Stimulated activated naive B cell treated with anti-CD40 and anti-IgM and Interleukin-4, amounts not matched to agents 10 μg/mL and 1 μg/mL and 100 μg/mL, for 72 hours (primary cell): ENCODE measurements at regions not wholly inside any gene's neighbourhood (a gene's known extent, or its start where the extent isn't known, plus 50 kb on each side); places are given as distances from the start of the nearest gene placed in this dataset.

Experiments
- ATAC-seq, 2 donors: fragments of 150-1000 bp; cut with Tn5 transposase; replicated peaks; 2 replicates each; pipeline ENCODE4 v1.10.0; 2021; ENCODE audit warnings: moderate library complexity in 1 of 2
- DNase-seq: peaks from one replicate; pipeline ENCODE4 v3.0.0; 2021
- H3K27ac Mint-ChIP-seq: one replicate; pipeline ENCODE4 v1.8.0; 2022; ENCODE audit warnings: mild to moderate bottlenecking, mixed read lengths
- H3K27me3 Mint-ChIP-seq, 2 donors: one replicate each; pipeline ENCODE4 v1.8.0; 2022; ENCODE audit warnings: mixed read lengths in 2 of 2
- H3K36me3 Mint-ChIP-seq, 2 donors: one replicate each; pipeline ENCODE4 v1.8.0; 2022; ENCODE audit warnings: mixed read lengths in 2 of 2, mild to moderate bottlenecking in 1 of 2
- H3K4me1 Mint-ChIP-seq, 2 donors: one replicate each; pipeline ENCODE4 v1.8.0; 2022; ENCODE audit warnings: mixed read lengths in 2 of 2, mild to moderate bottlenecking in 1 of 2
- H3K4me3 Mint-ChIP-seq, 2 donors: one replicate each; pipeline ENCODE4 v1.8.0; 2022; ENCODE audit warnings: mild to moderate bottlenecking in 2 of 2, mixed read lengths in 2 of 2, moderate library complexity in 1 of 2
- H3K9me3 Mint-ChIP-seq, 2 donors: one replicate each; pipeline ENCODE4 v1.8.0; 2022; ENCODE audit warnings: mixed read lengths in 2 of 2, mild to moderate bottlenecking in 1 of 2

DNA sequence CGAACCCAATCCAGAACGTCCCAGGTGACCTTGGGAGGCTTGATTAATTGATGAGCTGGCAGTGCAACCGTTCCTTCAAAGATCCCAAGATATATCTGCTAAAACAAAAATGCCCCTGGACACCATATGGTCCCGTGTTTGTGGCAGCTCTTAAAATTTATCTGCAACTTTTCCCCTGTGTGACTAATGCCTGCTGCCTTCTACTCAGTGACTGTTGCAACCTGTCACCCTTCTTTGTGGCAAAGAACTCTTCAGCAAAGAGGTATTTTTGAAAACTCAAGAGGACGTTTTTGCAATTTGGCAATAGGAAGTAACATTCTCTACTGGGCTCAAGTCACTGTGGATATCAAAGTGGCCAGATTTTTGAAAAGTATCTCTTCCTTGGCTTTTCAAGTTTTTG lies 75.8 kb upstream of the SOD3 start:
- Mint-ChIP-seq H3K27me3 (no peaks in the 10 kb centered on the region), H3K4me3 (no peak overlapping the region), H3K9me3 (peaks cover 11 to 16% of the 10 kb centered on the region in 2 donors), H3K4me1 (no peaks in the 10 kb centered on the region), H3K36me3 (no peaks in the 10 kb centered on the region), H3K27ac (no peak overlapping the region)
- DNase-seq: no peak
- no peak for ATAC-seq

DNA sequence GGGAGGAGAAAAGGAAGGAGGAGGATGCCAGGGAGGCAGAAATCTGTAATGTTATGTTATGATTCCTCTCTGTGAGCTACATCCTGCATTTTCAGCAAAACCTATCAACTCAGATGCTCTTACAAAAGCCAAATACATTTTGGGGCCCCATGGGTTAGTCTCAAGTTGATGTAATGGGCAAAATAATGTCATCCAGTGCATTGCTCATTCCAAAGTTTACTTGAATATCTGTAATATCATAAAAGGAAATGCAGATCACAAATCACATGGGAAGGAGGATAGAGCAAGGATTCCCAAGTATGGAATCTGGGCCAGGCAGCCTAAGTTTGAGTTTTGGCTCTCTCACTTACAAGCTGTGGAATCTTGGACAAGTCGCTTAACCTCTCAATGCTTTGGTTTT lies 74.9 kb upstream of the SOD3 start:
- no peak overlapping the region for H3K27ac Mint-ChIP-seq
- DNase-seq: no peak
- ATAC-seq: no peak
- no peaks in the 10 kb centered on the region for H3K4me1 Mint-ChIP-seq
- H3K27me3 Mint-ChIP-seq: peaks cover 0 to under 1% of the 10 kb centered on the region in 2 donors
- peaks cover 7% of the 10 kb centered on the region in 2 donors for H3K9me3 Mint-ChIP-seq
- no peak overlapping the region for H3K4me3 Mint-ChIP-seq
- H3K36me3 Mint-ChIP-seq: no peaks in the 10 kb centered on the region

DNA sequence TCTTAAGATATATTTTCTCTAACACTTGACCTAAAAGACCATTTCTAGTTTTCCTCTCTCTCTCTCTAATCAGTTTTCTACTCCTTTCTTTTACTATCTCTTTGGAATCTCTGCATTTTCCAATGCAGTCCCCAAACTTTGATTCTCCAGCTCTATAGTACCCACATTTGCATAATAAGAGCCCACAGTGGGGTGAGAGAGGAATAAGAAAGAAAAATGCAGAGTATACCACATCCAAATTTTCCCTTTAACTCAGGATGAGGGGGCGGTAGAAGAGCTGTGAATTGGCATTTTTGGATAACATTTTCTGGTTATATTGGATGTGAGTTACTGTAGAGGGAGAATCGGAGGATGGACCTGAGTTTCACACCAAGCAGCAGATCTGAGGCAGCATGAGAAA lies 74.4 kb upstream of the SOD3 start:
- Mint-ChIP-seq H3K27me3 (peaks cover 0 to 5% of the 10 kb centered on the region in 2 donors), H3K4me1 (no peaks in the 10 kb centered on the region), H3K9me3 (peaks cover 4% of the 10 kb centered on the region in 2 donors), H3K27ac (no peak overlapping the region), H3K4me3 (no peak overlapping the region), H3K36me3 (peaks cover 0 to 1% of the 10 kb centered on the region in 2 donors)
- no peak for ATAC-seq
- DNase-seq: no peak

DNA sequence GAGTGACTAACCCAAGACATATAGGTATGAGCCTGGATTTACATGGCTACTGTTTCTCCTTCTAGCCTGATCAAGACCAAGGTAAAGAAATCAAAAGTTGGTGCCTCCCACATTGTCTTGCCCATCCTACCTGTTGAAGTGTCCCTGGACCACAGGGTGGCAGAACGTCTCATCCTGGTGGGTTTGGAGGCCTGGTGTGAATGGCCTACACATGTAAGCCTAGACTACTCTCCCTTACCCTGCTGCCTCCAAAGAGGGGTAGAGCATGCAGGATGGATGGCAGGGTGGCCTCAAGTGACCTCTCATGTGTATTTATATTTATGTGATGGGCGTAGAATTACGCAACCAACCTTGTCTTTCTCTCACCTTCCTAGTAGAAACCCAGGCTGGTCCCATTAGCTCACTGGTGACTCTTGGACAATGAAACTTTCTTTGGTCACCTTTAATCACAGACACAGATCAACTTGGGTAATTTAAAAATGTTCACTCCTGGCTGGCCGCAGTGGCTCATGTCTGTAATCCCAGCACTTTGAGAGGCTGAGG lies 73.3 kb upstream of the SOD3 start:
- H3K4me1 Mint-ChIP-seq: no peaks in the 10 kb centered on the region
- H3K36me3 Mint-ChIP-seq: peaks cover 0 to 1% of the 10 kb centered on the region in 2 donors
- ATAC-seq (no peak), DNase-seq (no peak)
- no peak overlapping the region for H3K27ac Mint-ChIP-seq
- H3K9me3 Mint-ChIP-seq: peaks cover 0 to 2% of the 10 kb centered on the region in 2 donors
- H3K4me3 Mint-ChIP-seq: no peak overlapping the region
- peaks cover 0 to 5% of the 10 kb centered on the region in 2 donors for H3K27me3 Mint-ChIP-seq

DNA sequence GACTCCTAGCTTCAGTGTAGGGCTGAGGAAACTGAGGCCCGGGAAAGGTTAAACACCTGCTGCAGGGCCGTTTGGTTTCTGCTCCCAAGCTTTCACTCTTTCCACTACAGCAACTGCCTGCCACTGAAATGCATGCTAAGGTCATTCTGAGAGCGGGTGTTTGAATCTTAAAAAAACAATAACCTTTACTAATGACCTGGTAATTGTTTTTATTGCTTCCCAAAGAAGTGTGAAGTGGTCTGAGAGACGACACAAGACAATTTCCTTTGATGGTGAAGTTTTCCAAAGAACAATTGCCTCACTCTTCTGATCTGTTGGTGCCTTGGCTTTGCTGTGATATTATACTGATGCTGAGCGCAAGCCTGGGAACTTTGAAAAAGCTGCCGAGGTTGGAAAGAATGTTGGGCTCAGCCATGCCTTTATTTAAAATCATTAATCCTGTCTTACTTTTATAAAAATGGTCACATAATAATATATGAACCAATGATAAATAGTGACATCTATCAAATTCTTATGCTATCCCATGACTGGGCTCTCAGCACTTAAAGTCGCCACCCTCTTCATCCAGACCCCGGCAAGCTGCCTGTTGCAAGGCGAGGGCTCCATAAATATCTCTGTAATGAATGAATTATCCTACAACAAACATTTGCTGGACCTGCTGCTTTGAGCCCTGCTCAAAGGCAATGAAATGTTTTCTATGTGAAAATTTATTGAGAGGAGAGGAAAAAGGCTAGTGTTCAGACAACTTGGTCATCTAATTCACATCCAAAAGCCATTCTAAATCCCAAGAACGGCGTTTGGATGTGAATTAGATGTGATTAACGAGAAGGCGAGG lies 67.8 kb upstream of the SOD3 start:
- Mint-ChIP-seq H3K27ac (no peak overlapping the region), H3K4me1 (no peaks in the 10 kb centered on the region), H3K4me3 (no peak overlapping the region), H3K9me3 (no peaks in the 10 kb centered on the region), H3K36me3 (peaks cover 0 to 1% of the 10 kb centered on the region in 2 donors), H3K27me3 (peaks cover 0 to 5% of the 10 kb centered on the region in 2 donors)
- DNase-seq (no peak), ATAC-seq (no peak)

DNA sequence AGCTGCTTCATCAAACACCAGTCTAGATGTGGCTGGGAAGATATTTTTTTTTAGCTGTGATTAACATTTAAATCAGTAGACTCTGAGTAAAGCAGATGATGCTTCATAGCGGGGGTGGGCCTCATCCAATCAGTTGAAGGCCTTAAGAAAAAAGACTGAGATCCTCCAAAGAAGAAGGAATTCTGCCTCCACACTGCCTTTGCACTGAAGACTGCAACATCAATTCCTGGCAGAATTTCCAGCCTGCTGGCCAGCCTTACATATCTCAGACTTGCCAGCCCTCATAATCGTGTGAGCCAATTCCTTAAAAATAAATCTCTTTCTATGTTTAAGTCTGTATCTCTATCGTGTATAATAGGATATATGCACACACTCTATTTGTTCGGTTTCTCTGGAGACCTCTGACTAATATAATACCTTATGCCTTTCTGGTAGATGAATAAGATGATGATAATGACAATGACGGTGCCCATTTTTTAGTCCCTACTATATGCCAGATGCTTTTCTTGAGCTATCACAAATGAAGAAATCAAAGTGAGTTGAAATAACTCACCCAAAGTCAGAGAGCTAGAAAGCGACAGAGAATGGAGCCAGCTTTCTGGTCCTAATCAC lies 66.1 kb upstream of the SOD3 start:
- DNase-seq (no peak), ATAC-seq (no peak)
- H3K36me3 Mint-ChIP-seq: peaks cover 0 to 1% of the 10 kb centered on the region in 2 donors
- peaks cover 0 to 10% of the 10 kb centered on the region in 2 donors for H3K27me3 Mint-ChIP-seq
- no peak overlapping the region for H3K27ac Mint-ChIP-seq
- no peaks in the 10 kb centered on the region for H3K4me1 Mint-ChIP-seq
- H3K4me3 Mint-ChIP-seq: no peak overlapping the region
- no peaks in the 10 kb centered on the region for H3K9me3 Mint-ChIP-seq

DNA sequence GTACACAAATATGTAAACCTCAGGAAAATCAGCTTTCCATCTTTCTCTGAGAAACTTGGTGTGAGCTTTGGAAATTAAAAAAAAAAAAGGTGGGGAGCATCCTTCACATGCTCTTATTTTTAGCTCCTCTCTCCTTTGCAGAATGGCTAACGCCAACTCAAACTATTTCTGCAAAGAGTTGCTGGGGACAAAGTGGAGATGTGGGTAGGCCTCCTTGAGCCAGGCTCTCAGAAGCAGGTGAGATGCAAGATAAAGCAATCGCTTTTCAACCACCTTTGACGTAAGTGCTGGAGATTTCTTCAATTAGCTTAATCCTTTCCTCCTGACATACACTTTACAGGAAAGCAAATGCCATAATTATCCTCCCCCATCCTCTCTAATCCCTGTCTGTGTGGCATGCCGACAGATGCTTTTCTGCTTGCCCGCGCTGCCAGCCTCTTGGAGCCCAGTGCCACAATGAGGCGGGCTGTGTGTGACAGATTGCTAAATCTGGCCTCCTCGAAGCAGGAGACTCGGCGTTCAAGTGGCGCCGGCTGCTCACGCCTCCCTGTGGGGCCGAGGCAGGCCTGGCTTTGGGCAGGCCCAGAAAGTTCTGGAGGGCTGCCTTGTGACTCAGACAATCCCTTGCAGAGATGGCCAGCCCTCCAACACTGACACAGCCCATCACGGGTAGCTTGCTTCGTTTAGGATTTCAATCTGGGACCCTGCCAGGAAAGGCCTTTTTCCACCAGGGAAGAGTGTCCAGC lies 64.9 kb upstream of the SOD3 start:
- no peak for ATAC-seq
- H3K27me3 Mint-ChIP-seq: peaks cover 0 to 9% of the 10 kb centered on the region in 2 donors
- H3K27ac Mint-ChIP-seq: no peak overlapping the region
- H3K36me3 Mint-ChIP-seq: peaks cover 0 to 1% of the 10 kb centered on the region in 2 donors
- no peak for DNase-seq
- no peaks in the 10 kb centered on the region for H3K9me3 Mint-ChIP-seq
- H3K4me3 Mint-ChIP-seq: no peak overlapping the region
- no peaks in the 10 kb centered on the region for H3K4me1 Mint-ChIP-seq

DNA sequence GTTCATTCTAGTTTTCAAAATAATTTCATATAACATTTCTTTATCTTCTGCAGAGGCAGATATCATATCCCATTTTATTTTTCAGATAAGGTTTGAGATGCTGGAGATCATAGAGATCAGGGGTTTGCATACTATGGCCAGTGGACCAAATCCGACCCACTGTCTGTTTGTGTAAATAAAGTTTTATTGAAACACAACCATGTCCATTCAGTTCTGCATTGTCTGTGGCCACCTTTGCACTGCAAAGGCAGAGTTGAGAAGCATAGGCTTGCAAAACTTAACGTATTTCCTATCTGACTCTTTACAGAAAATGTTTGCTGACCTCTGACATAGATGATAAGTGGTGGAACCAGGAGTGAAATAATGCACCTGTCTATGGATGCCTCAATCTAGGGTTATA lies 63.9 kb upstream of the SOD3 start:
- Mint-ChIP-seq H3K27ac (no peak overlapping the region), H3K4me1 (no peaks in the 10 kb centered on the region), H3K4me3 (no peak overlapping the region), H3K9me3 (peaks cover 5% of the 10 kb centered on the region in 2 donors), H3K36me3 (no peaks in the 10 kb centered on the region), H3K27me3 (peaks cover 0 to 6% of the 10 kb centered on the region in 2 donors)
- DNase-seq (no peak), ATAC-seq (no peak)

DNA sequence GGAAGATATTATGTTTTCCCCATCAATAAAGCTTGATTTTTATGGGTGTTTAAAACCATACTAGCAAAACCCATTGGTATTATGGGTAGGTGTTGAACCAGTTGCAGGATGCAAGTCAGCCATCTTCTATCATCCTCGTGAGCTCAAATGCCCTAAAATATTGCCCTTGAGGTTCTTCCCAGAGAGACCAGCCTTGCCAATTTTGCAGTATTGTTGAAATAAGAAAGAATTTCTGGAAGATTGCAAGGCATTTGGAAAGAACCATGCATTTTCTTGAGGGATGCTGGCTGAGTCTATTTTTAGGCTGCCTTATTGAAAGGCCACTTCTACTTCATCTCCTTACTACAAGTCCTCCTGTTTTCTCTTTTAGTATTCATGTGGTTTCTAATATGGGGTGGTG lies 60.9 kb upstream of the SOD3 start:
- DNase-seq (no peak), ATAC-seq (no peak)
- Mint-ChIP-seq H3K4me1 (no peaks in the 10 kb centered on the region), H3K9me3 (peaks cover 21 to 23% of the 10 kb centered on the region in 2 donors), H3K27ac (no peak overlapping the region), H3K27me3 (peaks cover 0 to 6% of the 10 kb centered on the region in 2 donors), H3K36me3 (peaks cover 0 to 4% of the 10 kb centered on the region in 2 donors), H3K4me3 (no peak overlapping the region)

DNA sequence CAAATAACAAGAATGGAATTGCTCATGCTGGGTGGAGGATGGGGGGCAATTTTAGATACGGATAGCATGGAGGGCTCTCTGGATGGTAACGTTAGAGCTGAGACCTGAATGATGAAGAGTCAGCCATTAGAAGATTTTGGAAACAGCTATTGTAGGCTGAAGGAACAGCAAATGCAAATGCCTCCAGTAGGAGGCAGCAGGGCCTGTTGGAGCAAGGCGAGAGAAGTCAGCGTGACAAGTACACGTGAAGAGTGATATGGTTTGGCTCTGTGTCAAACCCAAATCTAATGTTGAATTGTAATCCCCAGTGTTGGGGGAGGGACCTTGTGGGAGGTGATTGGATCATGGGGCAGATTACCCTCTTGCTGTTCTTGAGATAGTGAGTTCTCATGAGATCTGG lies 59.3 kb upstream of the SOD3 start:
- no peaks in the 10 kb centered on the region for H3K4me1 Mint-ChIP-seq
- ATAC-seq: no peak
- H3K36me3 Mint-ChIP-seq: peaks cover 0 to 4% of the 10 kb centered on the region in 2 donors
- no peak overlapping the region for H3K27ac Mint-ChIP-seq
- no peak for DNase-seq
- no peak overlapping the region for H3K4me3 Mint-ChIP-seq
- H3K27me3 Mint-ChIP-seq: peaks cover 0 to 6% of the 10 kb centered on the region in 2 donors
- peaks cover 21 to 23% of the 10 kb centered on the region in 2 donors for H3K9me3 Mint-ChIP-seq

DNA sequence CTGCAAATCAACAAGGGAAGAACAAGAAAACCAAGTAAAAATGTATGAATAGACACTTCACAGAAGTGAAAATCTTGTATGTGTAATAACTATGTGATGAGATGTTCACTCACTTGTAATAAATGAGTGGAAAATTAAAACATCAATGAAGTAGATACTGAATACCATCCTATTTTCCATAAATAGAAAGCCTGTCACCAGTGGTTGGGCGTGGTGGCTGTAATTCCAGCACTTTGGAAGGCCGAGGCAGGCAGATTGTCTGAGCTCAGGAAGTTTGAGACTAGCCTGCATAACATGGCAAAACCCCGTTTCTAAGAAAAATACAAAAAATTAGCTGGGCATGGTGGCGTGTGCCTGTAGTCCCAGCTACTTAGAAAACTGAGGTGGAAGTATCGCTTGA lies 53.5 kb upstream of the SOD3 start:
- Mint-ChIP-seq H3K36me3 (peaks cover 0 to 4% of the 10 kb centered on the region in 2 donors), H3K4me1 (no peaks in the 10 kb centered on the region), H3K9me3 (peaks cover 14% of the 10 kb centered on the region in 2 donors), H3K27ac (no peak overlapping the region), H3K27me3 (peaks cover 0 to 3% of the 10 kb centered on the region in 2 donors), H3K4me3 (no peak overlapping the region)
- ATAC-seq: no peak
- no peak for DNase-seq

DNA sequence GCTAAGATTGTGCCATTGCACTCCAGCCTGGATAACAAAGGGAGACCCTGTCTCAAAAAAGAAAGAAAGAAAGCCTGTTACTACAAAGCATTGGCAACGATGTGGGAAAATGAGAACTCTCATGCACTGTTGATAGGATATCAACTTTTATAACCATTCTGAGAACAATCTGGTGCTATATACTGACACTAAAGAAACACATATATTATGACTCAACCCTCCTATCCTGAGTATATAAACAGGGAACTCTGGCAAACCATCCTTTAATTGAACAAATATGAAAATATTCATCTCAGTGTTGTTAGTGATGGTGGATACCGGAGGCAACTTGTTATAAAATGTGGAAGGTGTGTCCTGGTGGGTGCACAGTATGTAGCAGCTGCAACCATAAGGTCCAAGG lies 53.0 kb upstream of the SOD3 start:
- ATAC-seq: no peak
- no peak overlapping the region for H3K27ac Mint-ChIP-seq
- DNase-seq: no peak
- no peak overlapping the region for H3K4me3 Mint-ChIP-seq
- H3K9me3 Mint-ChIP-seq: peaks cover 10 to 11% of the 10 kb centered on the region in 2 donors
- peaks cover 0 to 1% of the 10 kb centered on the region in 2 donors for H3K36me3 Mint-ChIP-seq
- no peaks in the 10 kb centered on the region for H3K4me1 Mint-ChIP-seq
- H3K27me3 Mint-ChIP-seq: peaks cover 0 to 3% of the 10 kb centered on the region in 2 donors

DNA sequence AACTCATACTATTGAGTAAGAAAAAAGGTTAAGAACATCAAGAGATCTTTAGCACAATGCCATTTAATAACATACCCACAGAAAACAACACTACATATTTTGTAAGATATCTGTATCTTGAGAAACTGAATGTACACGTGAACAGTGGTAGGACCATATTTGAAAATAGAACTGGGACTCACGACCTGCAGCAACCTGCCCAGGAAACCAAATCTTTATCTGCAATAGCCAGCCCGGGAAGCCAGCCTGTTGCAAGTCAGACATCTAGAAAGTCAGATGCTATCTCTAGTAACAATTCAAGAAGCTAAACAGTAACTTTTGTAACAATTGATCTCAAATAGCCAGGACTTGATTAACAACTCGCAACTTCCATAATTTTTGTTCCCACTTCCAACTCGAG lies 52.6 kb upstream of the SOD3 start:
- Mint-ChIP-seq H3K36me3 (no peaks in the 10 kb centered on the region), H3K4me1 (no peaks in the 10 kb centered on the region), H3K9me3 (peaks cover 7 to 8% of the 10 kb centered on the region in 2 donors), H3K4me3 (no peak overlapping the region), H3K27me3 (peaks cover 0 to 3% of the 10 kb centered on the region in 2 donors), H3K27ac (no peak overlapping the region)
- ATAC-seq: no peak
- no peak for DNase-seq

DNA sequence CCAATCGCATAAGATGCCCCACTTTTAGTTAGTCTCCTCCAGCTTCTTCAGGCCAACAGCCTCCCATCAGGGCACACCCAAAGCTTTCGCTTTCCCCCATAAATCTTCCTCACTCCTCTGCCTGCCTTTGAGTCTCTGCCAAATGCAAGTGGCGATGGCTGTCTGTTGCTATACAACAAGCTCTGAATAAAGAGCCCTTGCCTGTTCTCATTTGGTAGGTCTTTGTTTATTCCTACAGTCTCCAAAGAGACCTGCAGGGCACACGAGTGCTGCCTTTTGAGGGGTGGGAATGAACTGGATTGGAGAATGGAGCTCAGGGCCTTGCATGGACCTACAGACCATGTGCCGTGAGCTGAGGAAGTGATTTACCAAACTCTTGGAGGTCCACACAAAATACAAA lies 52.2 kb upstream of the SOD3 start:
- Mint-ChIP-seq H3K27me3 (peaks cover 0 to 3% of the 10 kb centered on the region in 2 donors), H3K36me3 (no peaks in the 10 kb centered on the region), H3K9me3 (peaks cover 3 to 4% of the 10 kb centered on the region in 2 donors), H3K27ac (no peak overlapping the region), H3K4me3 (no peak overlapping the region), H3K4me1 (no peaks in the 10 kb centered on the region)
- DNase-seq: no peak
- no peak for ATAC-seq
